Stomach smooth muscle (tissue), 2 donors: ENCODE measurements at regions not wholly inside any gene's neighbourhood (a gene's known extent, or its start where the extent isn't known, plus 50 kb on each side); places are given as distances from the start of the nearest gene placed in this dataset.

ENCODE experiments used
- H3K27ac ChIP-seq: one replicate; pipeline ENCODE4 v1.7.0; 2013; ENCODE audit warnings: mild to moderate bottlenecking, low read length, inconsistent platforms
- H3K27me3 ChIP-seq, 2 donors: one replicate each; pipeline ENCODE4 v1.7.0; 2013; ENCODE audit warnings: low read length in 2 of 2; ENCODE audit not compliant: insufficient read depth in 2 of 2, control insufficient read depth in 1 of 2
- H3K36me3 ChIP-seq, 2 donors: one replicate each; pipeline ENCODE4 v1.7.0; 2013; ENCODE audit warnings: low read length in 2 of 2; ENCODE audit not compliant: control insufficient read depth in 2 of 2, insufficient read depth in 2 of 2
- H3K4me1 ChIP-seq: one replicate; pipeline ENCODE4 v1.7.0; 2013; ENCODE audit warnings: low read length; ENCODE audit not compliant: control insufficient read depth, insufficient read depth
- H3K4me3 ChIP-seq, 2 donors: one replicate each; pipeline ENCODE4 v1.7.0; 2013; ENCODE audit warnings: low read length in 2 of 2
- H3K9ac ChIP-seq, 2 donors: one replicate each; pipeline ENCODE4 v1.7.0; 2013; ENCODE audit warnings: low read length in 2 of 2, mild to moderate bottlenecking in 1 of 2
- H3K9me3 ChIP-seq, 2 donors: one replicate each; pipeline ENCODE4 v1.7.0; 2013; ENCODE audit warnings: low read length in 2 of 2; ENCODE audit not compliant: control insufficient read depth in 2 of 2
- donor health status: healthy.
- donor health status: Pancreatic carcinoma.

GRCh38 chr4:134911941-134912340 lies 710.4 kb upstream of the PABPC4L start:
- Histone ChIP-seq H3K4me1 (no peaks in the 10 kb centered on the region), H3K27ac (no peak overlapping the region), H3K9me3 (no peaks in the 10 kb centered on the region), H3K9ac (no peak overlapping the region), H3K4me3 (no peak overlapping the region), H3K36me3 (no peaks in the 10 kb centered on the region), H3K27me3 (no peaks in the 10 kb centered on the region)

- Histone ChIP-seq H3K9ac (no peak overlapping the region), H3K27ac (no peak overlapping the region), H3K4me3 (no peak overlapping the region), H3K9me3 (no peaks in the 10 kb centered on the region), H3K27me3 (no peaks in the 10 kb centered on the region), H3K36me3 (no peaks in the 10 kb centered on the region), H3K4me1 (no peaks in the 10 kb centered on the region)
These were observed 704.9 kb upstream of the PABPC4L start for GRCh38 chr4:134906404-134907023.

- Histone ChIP-seq H3K4me1 (no peaks in the 10 kb centered on the region), H3K9ac (no peak overlapping the region), H3K36me3 (no peaks in the 10 kb centered on the region), H3K4me3 (no peak overlapping the region), H3K27me3 (no peaks in the 10 kb centered on the region), H3K9me3 (no peaks in the 10 kb centered on the region), H3K27ac (no peak overlapping the region)
These were observed 703.5 kb upstream of the PABPC4L start for GRCh38 chr4:134905061-134905460.

- H3K9ac ChIP-seq, result no peak overlapping the region
- H3K27me3 ChIP-seq, result no peaks in the 10 kb centered on the region
- H3K4me3 ChIP-seq, result no peak overlapping the region
- no peaks in the 10 kb centered on the region for H3K36me3 ChIP-seq
- no peak overlapping the region for H3K27ac ChIP-seq
- no peaks in the 10 kb centered on the region for H3K4me1 ChIP-seq
- no peaks in the 10 kb centered on the region for H3K9me3 ChIP-seq
These were observed 686.6 kb upstream of the PABPC4L start for GRCh38 chr4:134888156-134888555.

- Histone ChIP-seq H3K36me3 (no peaks in the 10 kb centered on the region), H3K4me3 (no peak overlapping the region), H3K27me3 (no peaks in the 10 kb centered on the region), H3K9ac (no peak overlapping the region), H3K27ac (no peak overlapping the region), H3K9me3 (no peaks in the 10 kb centered on the region), H3K4me1 (no peaks in the 10 kb centered on the region)
These were observed 683.8 kb upstream of the PABPC4L start for GRCh38 chr4:134885436-134885835.

GRCh38 chr4:134883831-134884449 lies 682.4 kb upstream of the PABPC4L start:
- no peak overlapping the region for H3K9ac ChIP-seq
- no peaks in the 10 kb centered on the region for H3K4me1 ChIP-seq
- no peaks in the 10 kb centered on the region for H3K36me3 ChIP-seq
- H3K4me3 ChIP-seq, result no peak overlapping the region
- no peak overlapping the region for H3K27ac ChIP-seq
- no peaks in the 10 kb centered on the region for H3K27me3 ChIP-seq
- H3K9me3 ChIP-seq, result no peaks in the 10 kb centered on the region

- H3K9ac ChIP-seq, result no peak overlapping the region
These were observed 677.4 kb upstream of the PABPC4L start for GRCh38 chr4:134879019-134879418.

GRCh38 chr4:134867027-134867426 lies 665.4 kb upstream of the PABPC4L start:
- Histone ChIP-seq H3K4me3 (no peak overlapping the region), H3K36me3 (no peaks in the 10 kb centered on the region), H3K4me1 (no peaks in the 10 kb centered on the region), H3K9ac (no peak overlapping the region), H3K27me3 (no peaks in the 10 kb centered on the region), H3K9me3 (no peaks in the 10 kb centered on the region), H3K27ac (no peak overlapping the region)

More at GRCh38 chr4:134879019-134879418, 677.4 kb upstream of the PABPC4L start:
- no peak overlapping the region for H3K27ac ChIP-seq
- H3K27me3 ChIP-seq, result no peaks in the 10 kb centered on the region
- H3K4me3 ChIP-seq, result no peak overlapping the region
- no peaks in the 10 kb centered on the region for H3K4me1 ChIP-seq
- no peaks in the 10 kb centered on the region for H3K9me3 ChIP-seq
- no peaks in the 10 kb centered on the region for H3K36me3 ChIP-seq

- Histone ChIP-seq H3K27me3 (no peaks in the 10 kb centered on the region), H3K9ac (no peak overlapping the region), H3K27ac (no peak overlapping the region), H3K4me1 (no peaks in the 10 kb centered on the region), H3K4me3 (no peak overlapping the region), H3K36me3 (no peaks in the 10 kb centered on the region), H3K9me3 (no peaks in the 10 kb centered on the region)
These were observed 664.1 kb upstream of the PABPC4L start for GRCh38 chr4:134865675-134866074.

- H3K4me1 ChIP-seq, result no peaks in the 10 kb centered on the region
- H3K4me3 ChIP-seq, result no peak overlapping the region
- H3K9me3 ChIP-seq, result no peaks in the 10 kb centered on the region
- no peaks in the 10 kb centered on the region for H3K36me3 ChIP-seq
- no peak overlapping the region for H3K9ac ChIP-seq
- no peaks in the 10 kb centered on the region for H3K27me3 ChIP-seq
- H3K27ac ChIP-seq, result no peak overlapping the region
These were observed 660.5 kb upstream of the PABPC4L start for GRCh38 chr4:134862116-134862515.

GRCh38 chr4:134848681-134849080 lies 647.1 kb upstream of the PABPC4L start:
- no peaks in the 10 kb centered on the region for H3K4me1 ChIP-seq
- no peak overlapping the region for H3K27ac ChIP-seq
- no peak overlapping the region for H3K4me3 ChIP-seq
- H3K9me3 ChIP-seq, result no peaks in the 10 kb centered on the region
- H3K36me3 ChIP-seq, result no peaks in the 10 kb centered on the region
- no peaks in the 10 kb centered on the region for H3K27me3 ChIP-seq
- no peak overlapping the region for H3K9ac ChIP-seq
